Activated CD8-positive, alpha-beta memory T cell treated with anti-CD3 and anti-CD28 coated beads for 36 hours (primary cell): ENCODE measurements at regions not wholly inside any gene's neighbourhood (a gene's known extent, or its start where the extent isn't known, plus 50 kb on each side); places are given as distances from the start of the nearest gene placed in this dataset.
"Not testable (repeated sequence)": the region's sequence is repeated elsewhere in the genome, so short reads cannot be mapped to it uniquely, and the experiment has no call there.

Experiments
- CTCF ChIA-PET: fragments of 350-600 bp; sonication (Branson Sonifier 250); formaldehyde crosslinking; loops from one replicate; lab custom pipeline; 2021; ENCODE audit warnings: antibody characterized with exemption; lab: Charles Lee
- POLR2A ChIA-PET: fragments of 350-600 bp; sonication (Branson Sonifier 250); formaldehyde crosslinking; loops from one replicate; lab custom pipeline; 2021; ENCODE audit warnings: antibody characterized with exemption; lab: Charles Lee

DNA sequence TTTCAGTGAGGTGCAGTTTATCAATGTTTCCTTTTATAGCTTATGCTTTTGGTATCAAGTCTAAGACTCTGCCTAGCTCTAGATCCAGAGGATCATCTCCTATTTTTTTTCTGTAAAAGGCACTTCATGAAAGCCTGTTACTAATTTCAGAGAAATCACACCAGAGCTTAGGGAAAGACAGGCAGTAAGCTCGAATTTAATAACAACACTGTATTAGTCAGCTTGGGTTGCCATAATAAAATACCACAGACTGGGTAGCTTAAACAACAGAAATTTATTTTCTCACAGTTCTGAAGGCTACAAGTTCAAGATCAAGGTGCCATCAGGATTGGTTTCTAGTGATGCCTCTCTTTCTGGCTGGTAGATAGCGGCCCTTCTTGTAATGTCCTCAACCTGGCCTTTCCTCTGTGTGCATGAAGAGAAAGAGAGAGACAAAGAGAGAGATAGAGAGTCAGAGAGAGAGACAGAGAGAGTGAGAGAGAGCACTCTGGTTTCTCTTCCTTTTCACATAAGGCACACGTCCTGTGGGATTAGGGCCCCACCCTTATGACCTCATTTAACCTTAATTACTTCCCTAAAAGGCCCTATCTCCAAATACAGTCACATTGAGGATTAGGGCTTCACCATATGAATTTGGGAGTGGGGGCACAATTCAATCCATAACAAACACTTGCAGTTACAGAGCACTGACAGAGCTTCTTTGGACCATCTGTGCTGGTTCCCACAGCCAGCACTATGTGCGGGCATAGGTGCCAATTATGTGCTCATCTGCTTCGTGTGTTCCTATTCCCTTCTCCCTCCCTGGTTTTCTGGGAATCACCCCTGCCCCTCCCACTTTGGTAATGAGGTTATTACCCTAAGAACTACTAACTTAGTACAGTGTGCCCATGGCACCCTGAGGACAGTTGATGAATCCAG is 114.8 kb upstream of the MED14 start:
- POLR2A ChIA-PET = no interaction called here
- CTCF ChIA-PET = interaction anchor here (0.6 kb wide), 1 partner anchor 76 kb away, joined by 3 read pairs; no protein-coding TSS in a partner anchor

DNA sequence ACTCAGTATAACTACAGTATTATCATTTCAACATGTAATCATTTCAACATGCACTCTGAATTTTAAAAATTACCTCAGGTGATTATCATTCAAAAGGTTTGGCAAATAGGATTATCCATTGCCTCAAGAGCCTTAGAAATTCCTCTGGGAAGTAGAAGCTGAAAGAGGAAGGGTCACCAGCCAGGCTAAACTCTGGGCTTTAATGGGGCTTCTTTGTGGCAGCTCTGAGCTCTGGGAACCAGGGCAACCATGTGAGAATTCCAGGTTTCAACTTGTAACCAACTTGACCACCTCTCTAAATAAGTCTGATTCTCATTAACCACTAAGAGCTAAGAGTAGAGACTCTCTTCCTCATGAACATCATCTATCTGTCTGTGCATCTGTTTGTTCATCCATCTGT is 117.2 kb upstream of the MED14 start:
- POLR2A ChIA-PET = no interaction called here
- CTCF ChIA-PET = no interaction called here

- CTCF ChIA-PET = no interaction called here
- POLR2A ChIA-PET = no interaction called here
Observed at GRCh38 chrX:40853004-40853815, 117.9 kb upstream of the MED14 start.

GRCh38 chrX:40853816-40854123 is 118.4 kb upstream of the MED14 start:
- CTCF ChIA-PET = no interaction called here
- POLR2A ChIA-PET = no interaction called here

- POLR2A ChIA-PET = no interaction called here
- CTCF ChIA-PET = no interaction called here
Observed at GRCh38 chrX:40854242-40854641, 118.9 kb upstream of the MED14 start.

- ChIA-PET CTCF (no interaction called here), POLR2A (no interaction called here)
Observed at GRCh38 chrX:40855411-40855810, 120.1 kb upstream of the MED14 start.

GRCh38 chrX:40855932-40856515 is 120.7 kb upstream of the MED14 start:
- ChIA-PET POLR2A (no interaction called here), CTCF (no interaction called here)

DNA sequence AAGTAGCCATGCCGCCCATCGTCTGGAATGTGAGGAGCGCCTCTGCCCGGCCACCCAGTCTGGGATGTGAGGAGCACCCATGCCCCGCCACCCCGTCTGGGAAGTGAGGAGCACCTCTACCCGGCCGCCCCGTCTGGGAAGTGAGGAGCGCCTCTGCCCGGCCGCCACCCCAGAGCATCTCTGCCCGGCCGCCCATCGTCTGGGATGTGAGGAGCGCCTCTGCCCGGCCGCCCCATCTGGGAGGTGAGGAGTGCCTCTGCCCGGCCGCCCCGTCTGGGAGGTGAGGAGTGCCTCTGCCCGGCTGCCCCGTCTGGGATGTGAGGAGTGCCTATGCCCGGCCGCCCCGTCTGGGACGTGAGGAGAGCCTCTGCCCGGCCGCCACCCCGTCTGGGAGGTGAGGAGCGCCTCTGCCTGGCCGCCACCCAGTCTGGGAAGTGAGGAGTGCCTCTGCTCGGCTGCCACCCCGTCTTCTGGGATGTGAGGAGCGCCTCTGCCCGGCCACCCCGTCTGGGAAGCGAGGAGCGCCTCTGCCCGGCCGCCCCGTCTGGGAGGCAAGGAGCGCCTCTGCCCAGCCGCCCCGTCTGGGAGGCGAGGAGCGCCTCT is 126.7 kb upstream of the MED14 start:
- POLR2A ChIA-PET, CTCF ChIA-PET: not testable (repeated sequence)

GRCh38 chrX:40863260-40863659 is 127.9 kb upstream of the MED14 start:
- CTCF ChIA-PET, POLR2A ChIA-PET: not testable (repeated sequence)

DNA sequence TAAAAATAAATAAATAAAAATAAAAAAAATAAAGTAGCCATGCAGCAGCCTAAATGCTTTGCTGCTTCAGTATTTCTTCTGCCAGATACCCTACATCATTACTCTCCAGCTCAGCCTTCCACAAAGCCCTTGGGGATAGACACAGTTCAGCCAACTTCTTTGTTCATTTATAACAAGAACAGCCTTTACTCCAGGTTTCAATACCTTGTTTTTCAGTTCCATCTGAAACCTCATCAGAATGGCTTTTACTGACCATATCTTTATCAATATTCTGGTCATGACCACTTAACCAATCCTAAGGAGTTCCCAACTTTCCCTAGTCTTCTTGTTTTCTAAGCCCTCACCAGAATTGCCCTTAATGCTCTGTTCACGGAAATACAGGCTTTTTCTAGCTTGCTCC is 128.3 kb upstream of the MED14 start:
- POLR2A ChIA-PET = no interaction called here
- CTCF ChIA-PET = no interaction called here

DNA sequence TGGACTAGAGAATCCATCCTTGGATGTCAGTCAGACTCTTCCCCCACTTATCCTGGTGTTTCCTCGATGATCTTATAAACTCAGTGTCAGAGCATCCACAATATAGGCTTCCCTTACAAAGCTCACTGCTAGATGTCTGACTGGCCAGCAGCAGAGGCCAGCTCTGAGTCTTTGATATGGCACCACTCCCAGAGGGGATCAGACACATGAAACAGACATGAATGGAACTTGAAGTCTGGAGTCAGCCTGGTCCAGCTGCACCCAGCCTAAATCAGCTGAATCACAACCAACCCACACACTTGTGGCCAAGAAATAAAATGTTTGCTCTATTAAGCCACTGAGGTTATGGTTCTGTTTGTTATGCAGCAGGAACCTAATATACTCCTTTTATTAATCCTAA is 129.6 kb upstream of the MED14 start:
- ChIA-PET POLR2A (no interaction called here), CTCF (no interaction called here)

GRCh38 chrX:40866893-40867292 is 131.6 kb upstream of the MED14 start:
- POLR2A ChIA-PET = no interaction called here
- CTCF ChIA-PET = no interaction called here

DNA sequence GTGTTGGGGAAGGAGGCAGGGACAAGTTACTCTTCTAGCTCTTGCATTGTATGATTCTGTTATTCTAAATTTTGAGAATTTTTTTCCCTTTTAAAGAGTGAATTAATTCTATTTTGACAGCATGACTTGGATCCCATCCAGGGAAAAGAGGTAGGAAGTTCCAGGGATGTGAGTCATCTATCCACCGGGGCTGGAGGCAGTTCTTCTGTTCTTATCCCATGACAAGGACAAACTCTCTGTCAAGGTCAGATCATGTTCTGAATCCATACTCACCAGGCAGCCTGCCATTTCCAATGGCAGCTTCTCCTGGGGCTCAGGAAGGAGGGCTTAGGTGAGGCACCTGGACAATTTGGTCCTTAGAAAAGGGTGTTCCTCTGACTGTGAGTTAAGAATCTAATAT is 132.0 kb upstream of the MED14 start:
- CTCF ChIA-PET = no interaction called here
- POLR2A ChIA-PET = no interaction called here

DNA sequence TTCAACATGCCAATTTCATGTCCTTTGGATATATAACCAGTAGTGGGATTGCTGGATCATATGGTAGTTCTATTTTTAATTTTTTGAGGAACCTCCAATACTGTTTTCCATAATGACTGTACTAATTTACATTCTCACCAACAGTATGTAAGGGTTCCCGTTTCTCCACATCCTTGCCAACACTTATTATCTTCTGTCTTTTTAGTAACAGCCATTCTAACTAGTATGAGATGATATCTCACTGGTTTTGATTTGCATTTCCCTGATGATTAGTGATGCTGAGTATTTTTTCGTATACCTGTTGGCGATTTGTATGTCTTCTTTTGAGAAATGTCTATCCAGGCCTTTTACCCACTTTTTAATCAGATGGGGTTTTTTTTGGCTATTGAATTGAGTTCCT is 133.5 kb upstream of the MED14 start:
- ChIA-PET CTCF (no interaction called here), POLR2A (no interaction called here)

GRCh38 chrX:40870982-40871381 is 135.6 kb upstream of the MED14 start:
- POLR2A ChIA-PET = not testable (repeated sequence)
- CTCF ChIA-PET = interaction anchor here (0.7 kb wide), 1 partner anchor 156 kb away, joined by 5 read pairs; no protein-coding TSS in a partner anchor

GRCh38 chrX:40871385-40872082 is 136.2 kb upstream of the MED14 start:
- ChIA-PET POLR2A (interaction anchor here (0.7 kb wide), 1 partner anchor 292 kb away, joined by 8 read pairs; no protein-coding TSS in a partner anchor), CTCF (no interaction called here)

DNA sequence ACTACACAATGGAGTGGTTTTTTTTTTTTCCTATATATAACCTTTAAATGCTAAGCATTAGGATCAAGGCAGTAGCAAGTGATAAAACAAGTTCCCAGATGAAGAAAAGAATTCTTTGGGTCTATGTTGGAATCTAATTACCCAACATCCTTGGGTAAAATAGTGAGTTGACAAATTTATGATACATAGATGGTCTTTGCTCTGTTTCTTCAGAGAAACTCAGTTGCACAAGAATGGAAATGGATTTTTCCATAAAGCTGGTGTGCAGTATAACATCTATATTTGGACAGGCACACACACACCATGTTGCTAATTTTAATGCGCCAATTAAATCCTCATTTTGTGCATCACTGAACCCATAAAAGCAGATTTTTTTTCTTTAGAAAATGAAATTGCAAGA is 137.0 kb upstream of the MED14 start:
- ChIA-PET POLR2A (interaction anchor here (0.7 kb wide), 1 partner anchor 292 kb away, joined by 8 read pairs; no protein-coding TSS in a partner anchor), CTCF (no interaction called here)

GRCh38 chrX:40875476-40875875 is 140.1 kb upstream of the MED14 start:
- POLR2A ChIA-PET = no interaction called here

DNA sequence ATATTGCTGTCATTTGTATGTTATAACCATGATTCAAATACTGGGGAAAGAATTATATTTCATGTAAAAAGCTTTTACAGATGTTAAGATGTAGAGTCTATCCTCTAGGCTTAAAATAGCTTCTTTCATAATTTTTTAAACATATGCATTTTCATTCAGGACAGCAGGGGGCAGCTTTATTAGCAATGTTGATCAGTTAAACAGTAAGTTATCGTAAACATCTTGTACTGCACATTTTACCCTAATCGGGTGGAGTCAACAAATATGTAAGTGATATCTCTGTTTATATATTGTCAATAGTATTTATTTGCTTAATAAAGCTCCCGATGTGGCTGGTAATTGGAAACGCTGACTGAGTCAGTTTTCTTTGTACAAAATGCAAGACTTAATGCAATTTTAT is 142.5 kb upstream of the MED14 start:
- POLR2A ChIA-PET = interaction anchor here (0.9 kb wide), 1 partner anchor 237 kb away, joined by 3 read pairs; no protein-coding TSS in a partner anchor

More at GRCh38 chrX:40875476-40875875, 140.1 kb upstream of the MED14 start:
- CTCF ChIA-PET = no interaction called here

More for the DNA sequence above, 142.5 kb upstream of the MED14 start:
- CTCF ChIA-PET = interaction anchor here (1.0 kb wide), 1 partner anchor 237 kb away, joined by 6 read pairs; no protein-coding TSS in a partner anchor
